Activated CD8-positive, alpha-beta T cell treated with anti-CD3 and anti-CD28 coated beads for 36 hours (primary cell): ENCODE measurements at regions not wholly inside any gene's neighbourhood (a gene's known extent, or its start where the extent isn't known, plus 50 kb on each side); places are given as distances from the start of the nearest gene placed in this dataset.

Experiments used
- ATAC-seq: fragments of 200-7000 bp; cut with Tn5 transposase; one replicate; pipeline ENCODE4 v1.10.0; 2021; ENCODE audit warnings: mild to moderate bottlenecking, moderate library complexity
- CTCF ChIA-PET: fragments of 350-600 bp; sonication (Branson Sonifier 250); formaldehyde crosslinking; loops from one replicate; lab custom pipeline; 2021; ENCODE audit warnings: antibody characterized with exemption; lab: Charles Lee
- POLR2A ChIA-PET: fragments of 350-600 bp; sonication (Branson Sonifier 250); formaldehyde crosslinking; loops from one replicate; lab custom pipeline; 2021; ENCODE audit warnings: antibody characterized with exemption; lab: Charles Lee
- DNase-seq: peaks from one replicate; pipeline ENCODE4 v3.0.0-alpha.2; 2020
- H3K27ac Mint-ChIP-seq: one replicate; pipeline ENCODE4 v1.8.0; 2021; ENCODE audit warnings: mild to moderate bottlenecking, mixed read lengths
- H3K27me3 Mint-ChIP-seq: one replicate; pipeline ENCODE4 v1.8.0; 2021; ENCODE audit warnings: mixed read lengths
- H3K36me3 Mint-ChIP-seq: one replicate; pipeline ENCODE4 v1.8.0; 2021; ENCODE audit warnings: low read depth, mixed read lengths
- H3K4me1 Mint-ChIP-seq: one replicate; pipeline ENCODE4 v1.8.0; 2021; ENCODE audit warnings: low read depth, mixed read lengths
- H3K4me3 Mint-ChIP-seq: one replicate; pipeline ENCODE4 v1.8.0; 2021; ENCODE audit warnings: mild to moderate bottlenecking, moderate library complexity, mixed read lengths
- H3K9me3 Mint-ChIP-seq: one replicate; pipeline ENCODE4 v1.8.0; 2021; ENCODE audit warnings: mixed read lengths
- intact Hi-C: fragments of 100-400 bp; cut with micrococcal nuclease; formaldehyde crosslinking; loops from one replicate; pipeline ENCODE4 v1.10.0; 2022
- TF ChIP-seq, protein P1 (sequence below): fragments of 200-600 bp; IDR thresholded peaks from one replicate; pipeline ENCODE4 v1.8.0; 2022; ENCODE audit warnings: antibody characterized with exemption, mild to moderate bottlenecking

DNA sequence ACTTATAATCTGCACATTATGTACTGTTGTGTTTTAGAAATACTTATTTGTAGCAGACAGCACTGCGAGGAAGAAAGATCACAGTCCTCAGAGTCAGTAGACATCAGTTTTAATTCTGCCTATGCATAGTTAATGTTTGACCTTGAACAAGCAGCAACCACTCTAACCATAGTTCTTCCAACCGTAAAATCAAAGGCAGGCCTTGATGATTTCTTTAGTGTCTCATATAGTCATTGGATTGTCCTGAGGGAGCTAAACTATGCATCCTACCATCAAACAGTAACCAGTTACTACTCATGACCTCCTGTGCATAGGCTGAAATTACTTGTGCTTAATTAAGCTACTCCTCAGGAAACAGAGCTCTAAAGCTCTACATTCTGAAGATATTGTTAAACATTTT lies 294.8 kb upstream of the STXBP5 start:
- ChIA-PET POLR2A (no interaction called here), CTCF (no interaction called here)
- TF ChIP-seq, protein P1, sequence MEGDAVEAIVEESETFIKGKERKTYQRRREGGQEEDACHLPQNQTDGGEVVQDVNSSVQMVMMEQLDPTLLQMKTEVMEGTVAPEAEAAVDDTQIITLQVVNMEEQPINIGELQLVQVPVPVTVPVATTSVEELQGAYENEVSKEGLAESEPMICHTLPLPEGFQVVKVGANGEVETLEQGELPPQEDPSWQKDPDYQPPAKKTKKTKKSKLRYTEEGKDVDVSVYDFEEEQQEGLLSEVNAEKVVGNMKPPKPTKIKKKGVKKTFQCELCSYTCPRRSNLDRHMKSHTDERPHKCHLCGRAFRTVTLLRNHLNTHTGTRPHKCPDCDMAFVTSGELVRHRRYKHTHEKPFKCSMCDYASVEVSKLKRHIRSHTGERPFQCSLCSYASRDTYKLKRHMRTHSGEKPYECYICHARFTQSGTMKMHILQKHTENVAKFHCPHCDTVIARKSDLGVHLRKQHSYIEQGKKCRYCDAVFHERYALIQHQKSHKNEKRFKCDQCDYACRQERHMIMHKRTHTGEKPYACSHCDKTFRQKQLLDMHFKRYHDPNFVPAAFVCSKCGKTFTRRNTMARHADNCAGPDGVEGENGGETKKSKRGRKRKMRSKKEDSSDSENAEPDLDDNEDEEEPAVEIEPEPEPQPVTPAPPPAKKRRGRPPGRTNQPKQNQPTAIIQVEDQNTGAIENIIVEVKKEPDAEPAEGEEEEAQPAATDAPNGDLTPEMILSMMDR: no peak
- DNase-seq: no peak
- H3K9me3 Mint-ChIP-seq: no peaks in the 10 kb centered on the region
- no peaks in the 10 kb centered on the region for H3K36me3 Mint-ChIP-seq
- H3K27me3 Mint-ChIP-seq: peaks cover 4% of the 10 kb centered on the region
- no peak overlapping the region for H3K4me3 Mint-ChIP-seq
- intact Hi-C loops: no loop called here
- no peak for ATAC-seq
- no peak overlapping the region for H3K27ac Mint-ChIP-seq
- H3K4me1 Mint-ChIP-seq: peaks cover 6% of the 10 kb centered on the region

DNA sequence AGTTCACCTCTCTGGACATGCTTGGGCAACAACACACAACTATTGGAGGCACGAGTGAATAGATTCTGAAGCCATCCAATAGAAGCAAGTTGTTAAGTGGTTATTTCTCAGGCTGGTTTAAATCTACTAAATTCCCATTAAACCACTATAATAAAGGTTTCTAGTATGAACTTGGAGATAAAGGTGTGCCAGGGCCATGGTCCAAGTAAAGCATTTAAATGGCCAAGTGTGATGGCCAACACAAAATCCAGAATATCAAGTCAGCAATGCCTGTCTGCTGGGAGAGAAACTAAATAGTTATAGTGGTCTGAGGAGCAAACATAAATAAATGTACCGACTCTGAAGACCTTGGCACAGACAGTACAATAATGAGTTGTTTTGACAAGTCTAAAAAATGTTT lies 294.3 kb upstream of the STXBP5 start:
- Mint-ChIP-seq H3K4me1 (peaks cover 11% of the 10 kb centered on the region), H3K27ac (no peak overlapping the region), H3K9me3 (no peaks in the 10 kb centered on the region), H3K27me3 (peaks cover 5% of the 10 kb centered on the region), H3K36me3 (no peaks in the 10 kb centered on the region), H3K4me3 (no peak overlapping the region)
- ATAC-seq (no peak), DNase-seq (no peak)
- ChIA-PET POLR2A (no interaction called here), CTCF (no interaction called here)
- intact Hi-C loops: no loop called here
- TF ChIP-seq, protein P1: no peak

DNA sequence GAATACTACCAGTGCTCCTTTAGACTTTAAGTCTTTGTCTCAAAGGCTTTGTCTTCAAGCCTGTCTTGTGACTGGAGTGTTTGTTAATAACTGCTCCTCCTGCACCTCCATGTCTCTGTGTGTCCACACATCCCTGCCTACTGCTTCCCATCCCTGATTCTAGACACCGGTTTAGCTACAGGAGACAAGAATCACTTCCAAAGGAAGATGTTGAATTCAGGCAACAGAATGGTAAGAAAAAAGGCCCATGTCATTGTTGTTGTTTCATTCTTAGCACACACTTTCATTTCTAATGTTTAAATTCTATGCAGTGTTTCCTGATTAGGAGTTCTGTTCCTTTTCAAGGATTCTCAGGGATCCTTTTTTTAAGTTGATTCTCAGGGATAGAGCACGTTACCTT lies 293.6 kb upstream of the STXBP5 start:
- intact Hi-C loops: no loop called here
- Mint-ChIP-seq H3K4me1 (peaks cover 14% of the 10 kb centered on the region), H3K27ac (no peak overlapping the region), H3K27me3 (peaks cover 5% of the 10 kb centered on the region), H3K36me3 (no peaks in the 10 kb centered on the region), H3K9me3 (no peaks in the 10 kb centered on the region), H3K4me3 (no peak overlapping the region)
- TF ChIP-seq, protein P1: no peak
- CTCF ChIA-PET: no interaction called here
- DNase-seq (no peak), ATAC-seq (no peak)
- POLR2A ChIA-PET: no interaction called here

DNA sequence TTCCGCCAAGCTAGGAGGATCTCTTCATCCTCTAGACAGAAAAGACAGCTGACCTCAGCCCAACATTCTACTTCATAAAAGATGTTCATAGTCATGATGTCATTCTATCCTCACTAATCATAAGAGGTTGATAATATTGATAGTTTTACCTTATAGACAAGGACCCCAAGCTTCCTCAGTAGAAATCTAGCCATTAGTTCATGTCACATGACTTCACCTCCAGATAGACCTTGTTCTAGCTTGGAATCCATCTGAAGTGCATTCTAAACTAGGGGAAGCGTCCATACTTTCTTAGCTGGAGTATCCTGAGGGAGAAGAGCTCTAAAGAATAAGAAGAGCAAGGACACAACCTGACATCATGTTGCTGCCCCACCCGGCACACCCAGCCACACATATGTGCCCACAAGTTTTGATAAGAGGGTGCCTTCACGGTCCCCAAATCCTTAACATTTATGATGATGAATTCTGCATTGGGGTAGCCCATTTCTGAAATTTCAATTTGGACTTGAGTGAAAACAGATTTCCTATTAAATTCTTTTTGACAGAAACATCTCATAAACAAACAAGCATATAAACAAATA lies 292.5 kb upstream of the STXBP5 start:
- TF ChIP-seq, protein P1: no peak
- POLR2A ChIA-PET: no interaction called here
- Mint-ChIP-seq H3K4me3 (no peak overlapping the region), H3K36me3 (no peaks in the 10 kb centered on the region), H3K27me3 (peaks cover 5% of the 10 kb centered on the region), H3K9me3 (no peaks in the 10 kb centered on the region), H3K27ac (no peak overlapping the region), H3K4me1 (peaks cover 14% of the 10 kb centered on the region)
- CTCF ChIA-PET: no interaction called here
- intact Hi-C loops: no loop called here
- DNase-seq (no peak), ATAC-seq (no peak)

DNA sequence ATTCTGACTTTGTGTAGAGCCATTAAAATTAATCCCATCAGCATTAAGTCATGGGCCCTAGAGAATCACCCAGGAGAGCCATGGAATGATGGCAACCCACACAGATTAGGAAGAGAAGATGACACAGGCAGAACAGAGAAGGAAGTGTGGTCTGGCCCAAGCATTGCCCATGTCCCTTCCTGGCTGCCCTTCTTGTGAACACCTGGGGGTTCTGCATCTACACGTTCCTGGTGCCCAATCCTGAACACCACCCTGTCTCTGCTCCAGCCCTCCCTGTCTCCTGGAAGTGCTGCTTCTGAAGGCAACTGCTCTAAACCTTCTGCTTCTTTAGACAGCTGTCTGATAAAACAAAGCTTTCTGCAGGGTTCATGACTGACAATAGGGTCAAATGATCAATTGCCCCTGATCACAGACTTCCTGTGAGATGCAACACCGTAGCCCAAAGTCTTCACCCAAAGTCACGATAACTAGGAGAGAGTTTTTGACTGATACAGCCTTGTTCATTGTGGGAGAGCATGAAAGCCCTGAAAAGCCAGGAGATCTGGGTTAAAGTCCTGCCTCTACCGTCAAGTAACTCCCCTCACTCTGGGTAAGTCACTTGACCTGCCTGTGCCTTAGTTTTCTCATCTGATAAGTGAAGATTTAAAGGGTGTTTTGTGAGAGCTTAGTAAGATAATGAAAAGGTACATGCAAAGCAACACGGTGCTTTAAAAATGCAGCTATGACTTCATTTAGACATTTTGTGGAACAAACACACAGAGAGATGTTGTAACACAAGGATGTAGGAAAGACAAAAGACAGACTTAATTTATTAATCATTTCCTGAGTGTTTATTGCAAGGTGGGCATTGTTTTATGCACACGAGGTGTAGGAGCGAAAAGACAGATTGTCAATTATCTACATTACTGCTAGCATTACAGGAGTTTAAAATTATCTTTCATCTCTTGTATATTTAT lies 291.2 kb upstream of the STXBP5 start:
- H3K4me1 Mint-ChIP-seq: peaks cover 14% of the 10 kb centered on the region
- ChIA-PET POLR2A (no interaction called here), CTCF (no interaction called here)
- no peak for DNase-seq
- H3K4me3 Mint-ChIP-seq: no peak overlapping the region
- intact Hi-C loops: no loop called here
- no peak for ATAC-seq
- H3K27ac Mint-ChIP-seq: no peak overlapping the region
- H3K36me3 Mint-ChIP-seq: no peaks in the 10 kb centered on the region
- H3K9me3 Mint-ChIP-seq: no peaks in the 10 kb centered on the region
- H3K27me3 Mint-ChIP-seq: peaks cover 5% of the 10 kb centered on the region
- TF ChIP-seq, protein P1: no peak
